ENCODE measurements at regions not wholly inside any gene's neighbourhood (a gene's known extent, or its start where the extent isn't known, plus 50 kb on each side); places are given as distances from the start of the nearest gene placed in this dataset.

- Histone ChIP-seq H3K9me3 (ENCODE audit: control insufficient read depth, low read depth, low read length) (peaks cover 7% of the 10 kb centered on the region), H3K79me2 (ENCODE audit: control insufficient read depth, insufficient read depth, low read length) (no peaks in the 10 kb centered on the region), H3K4me3 (ENCODE audit: control insufficient read depth in 2 of 3, extremely low read depth in 1 of 3, insufficient read depth in 2 of 3, low read depth in 1 of 3, low read length in 3 of 3) (no peak overlapping the region), H3K4me2 (ENCODE audit: control insufficient read depth, extremely low read depth, insufficient read depth, low read depth, low read length) (no peak overlapping the region), H3K4me1 (ENCODE audit: control insufficient read depth, extremely low read depth, insufficient read depth, low read length) (no peaks in the 10 kb centered on the region), H3K9me1 (ENCODE audit: control insufficient read depth, extremely low read depth, insufficient read depth, low read length) (no peaks in the 10 kb centered on the region), H3K36me3 (ENCODE audit: control insufficient read depth in 2 of 2, extremely low read depth in 1 of 2, insufficient read depth in 2 of 2, low read length in 2 of 2) (no peaks in the 10 kb centered on the region), H4K20me1 (ENCODE audit: control insufficient read depth, extremely low read depth, insufficient read depth, low read length) (no peaks in the 10 kb centered on the region), H3K9ac (ENCODE audit: control insufficient read depth, extremely low read depth, insufficient read depth, low read length) (no peak overlapping the region), H3K27ac (ENCODE audit: control insufficient read depth, insufficient read depth, low read length) (no peak overlapping the region), H3K27me3 (ENCODE audit: control insufficient read depth, extremely low read depth, insufficient read depth, low read length) (no peaks in the 10 kb centered on the region), H2AFZ (ENCODE audit: control insufficient read depth, low read length) (no peak overlapping the region)
- FAIRE-seq: no peak
- dilution Hi-C loops (cut with MboI; ENCODE audit: extremely low pct_ligation_motif_present, low sequenced_read_pairs): no loop called here
- TF ChIP-seq CTCF (optimal IDR thresholded peaks at IDR 0.05 in 1 of 3, IDR thresholded peaks at IDR 0.05 in 1 of 3, conservative IDR thresholded peaks at IDR 0.05 in 1 of 3; ENCODE audit: extremely low read depth in 1 of 3, insufficient read depth in 2 of 3, low read length in 3 of 3) (no peak), EZH2 (IDR thresholded peaks at IDR 0.05; ENCODE audit: low read length) (no peak)
- no peak for DNase-seq (ENCODE audit: low read depth, low spot score)
Observed at GRCh38 chr10:130424418-130424817, 288.2 kb downstream of the GLRX3 start.

- H3K9me1 ChIP-seq (ENCODE audit: control insufficient read depth, extremely low read depth, insufficient read depth, low read length): no peaks in the 10 kb centered on the region
- H2AFZ ChIP-seq (ENCODE audit: control insufficient read depth, low read length): no peak overlapping the region
- no peak overlapping the region for H3K4me3 ChIP-seq (ENCODE audit: control insufficient read depth in 2 of 3, extremely low read depth in 1 of 3, insufficient read depth in 2 of 3, low read depth in 1 of 3, low read length in 3 of 3)
- no peaks in the 10 kb centered on the region for H3K36me3 ChIP-seq (ENCODE audit: control insufficient read depth in 2 of 2, extremely low read depth in 1 of 2, insufficient read depth in 2 of 2, low read length in 2 of 2)
- FAIRE-seq (no peak), DNase-seq (ENCODE audit: low read depth, low spot score) (no peak)
- H3K4me2 ChIP-seq (ENCODE audit: control insufficient read depth, extremely low read depth, insufficient read depth, low read depth, low read length): no peak overlapping the region
- H3K27ac ChIP-seq (ENCODE audit: control insufficient read depth, insufficient read depth, low read length): no peak overlapping the region
- dilution Hi-C loops (cut with MboI; ENCODE audit: extremely low pct_ligation_motif_present, low sequenced_read_pairs): no loop called here
- H4K20me1 ChIP-seq (ENCODE audit: control insufficient read depth, extremely low read depth, insufficient read depth, low read length): no peaks in the 10 kb centered on the region
- no peaks in the 10 kb centered on the region for H3K27me3 ChIP-seq (ENCODE audit: control insufficient read depth, extremely low read depth, insufficient read depth, low read length)
- no peaks in the 10 kb centered on the region for H3K79me2 ChIP-seq (ENCODE audit: control insufficient read depth, insufficient read depth, low read length)
- no peak overlapping the region for H3K9ac ChIP-seq (ENCODE audit: control insufficient read depth, extremely low read depth, insufficient read depth, low read length)
- no peaks in the 10 kb centered on the region for H3K4me1 ChIP-seq (ENCODE audit: control insufficient read depth, extremely low read depth, insufficient read depth, low read length)
- TF ChIP-seq EZH2 (IDR thresholded peaks at IDR 0.05; ENCODE audit: low read length): no peak
- TF ChIP-seq CTCF (optimal IDR thresholded peaks at IDR 0.05 in 1 of 3, IDR thresholded peaks at IDR 0.05 in 1 of 3, conservative IDR thresholded peaks at IDR 0.05 in 1 of 3; ENCODE audit: extremely low read depth in 1 of 3, insufficient read depth in 2 of 3, low read length in 3 of 3): no peak
- peaks cover 7% of the 10 kb centered on the region for H3K9me3 ChIP-seq (ENCODE audit: control insufficient read depth, low read depth, low read length)
Observed at GRCh38 chr10:130425169-130425568, 289.0 kb downstream of the GLRX3 start.
